ENCODE measurements at regions not wholly inside any gene's neighbourhood (a gene's known extent, or its start where the extent isn't known, plus 50 kb on each side); places are given as distances from the start of the nearest gene placed in this dataset.
A peak's percentile ranks its signal among the peaks of the same experiment; 100 is the strongest.
"Not testable (repeated sequence)": the region's sequence is repeated elsewhere in the genome, so short reads cannot be mapped to it uniquely, and the experiment has no call there.

GRCh38 chr16:88188171-88188895 is 194.4 kb upstream of the ZNF469 start:
- DNase-seq = not testable (repeated sequence)

GRCh38 chr16:88190592-88191095 is 192.1 kb upstream of the ZNF469 start:
- DNase-seq = not testable (repeated sequence)

DNA sequence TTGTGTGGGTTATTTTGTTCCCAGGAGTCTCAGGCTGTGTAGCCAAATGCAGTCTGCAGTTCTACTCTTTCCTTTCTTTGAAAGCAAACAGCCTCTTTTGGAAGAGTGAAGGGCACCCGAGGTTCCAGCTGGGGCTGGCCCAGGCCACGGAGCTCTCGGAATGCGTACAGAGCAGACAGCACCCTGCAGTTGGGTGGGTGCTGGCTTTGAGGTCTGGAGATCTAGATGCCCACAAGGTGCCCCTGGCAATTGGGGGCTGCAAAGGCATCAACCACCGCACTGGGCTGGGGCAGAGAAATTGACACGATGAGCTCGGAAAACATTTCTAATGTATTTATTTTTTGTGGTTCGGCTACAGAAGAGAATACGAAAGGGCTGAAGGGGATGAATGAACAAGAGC is 191.6 kb upstream of the ZNF469 start:
- not testable (repeated sequence) for DNase-seq

DNA sequence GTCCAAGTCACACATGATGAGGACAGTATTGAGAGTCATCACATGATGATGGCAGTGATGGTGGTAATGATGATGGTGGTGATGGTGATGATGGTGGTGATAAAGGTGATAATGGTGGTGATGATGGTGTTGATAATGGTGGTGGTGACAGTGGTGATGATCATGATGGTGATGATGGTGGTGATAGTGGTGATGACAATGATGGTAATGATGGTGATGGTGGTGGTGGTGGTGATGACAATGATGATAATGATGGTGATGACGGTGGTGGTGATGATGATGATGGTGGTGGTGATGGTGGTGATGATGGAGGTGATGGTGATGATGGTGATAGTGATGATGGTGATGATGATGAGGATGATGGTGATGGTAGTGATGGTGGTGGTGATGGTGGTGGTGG is 190.2 kb upstream of the ZNF469 start:
- DNase-seq = no peak

GRCh38 chr16:88193706-88194396 is 188.9 kb upstream of the ZNF469 start:
- peak; percentile 42 for DNase-seq

- DNase-seq = peak; percentile 25
Measured at GRCh38 chr16:88194397-88195268, 188.1 kb upstream of the ZNF469 start.

GRCh38 chr16:88195269-88195705 is 187.5 kb upstream of the ZNF469 start:
- no peak for DNase-seq

DNA sequence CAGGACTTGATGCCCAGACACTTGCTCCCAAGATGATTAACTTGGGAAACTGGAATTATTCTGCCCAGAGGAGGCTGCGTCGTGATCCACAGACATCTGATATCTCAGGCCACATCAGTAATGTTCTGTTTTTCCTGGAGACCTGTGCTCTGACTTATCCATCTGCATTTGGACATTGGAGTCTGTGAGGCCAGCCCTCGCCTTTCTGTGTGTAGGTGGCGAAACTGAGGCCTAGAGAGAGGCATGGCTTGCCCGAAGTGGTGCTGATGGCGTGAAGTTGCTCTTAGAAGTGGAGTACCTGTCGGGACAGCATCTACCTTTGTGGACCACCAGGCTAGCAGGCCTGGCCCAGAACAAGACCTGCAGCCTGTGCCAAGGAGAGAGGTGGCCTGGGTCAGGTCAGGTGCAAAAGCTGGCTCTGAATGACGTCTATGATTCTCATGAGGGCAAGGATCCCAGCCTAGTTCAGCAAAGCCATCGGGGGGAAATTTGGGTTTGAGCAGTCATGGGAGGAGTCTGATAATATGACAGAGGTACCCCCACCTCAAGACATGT is 186.8 kb upstream of the ZNF469 start:
- no peak for DNase-seq

- DNase-seq = no peak
Measured at GRCh38 chr16:88196471-88197400, 186.0 kb upstream of the ZNF469 start.

DNA sequence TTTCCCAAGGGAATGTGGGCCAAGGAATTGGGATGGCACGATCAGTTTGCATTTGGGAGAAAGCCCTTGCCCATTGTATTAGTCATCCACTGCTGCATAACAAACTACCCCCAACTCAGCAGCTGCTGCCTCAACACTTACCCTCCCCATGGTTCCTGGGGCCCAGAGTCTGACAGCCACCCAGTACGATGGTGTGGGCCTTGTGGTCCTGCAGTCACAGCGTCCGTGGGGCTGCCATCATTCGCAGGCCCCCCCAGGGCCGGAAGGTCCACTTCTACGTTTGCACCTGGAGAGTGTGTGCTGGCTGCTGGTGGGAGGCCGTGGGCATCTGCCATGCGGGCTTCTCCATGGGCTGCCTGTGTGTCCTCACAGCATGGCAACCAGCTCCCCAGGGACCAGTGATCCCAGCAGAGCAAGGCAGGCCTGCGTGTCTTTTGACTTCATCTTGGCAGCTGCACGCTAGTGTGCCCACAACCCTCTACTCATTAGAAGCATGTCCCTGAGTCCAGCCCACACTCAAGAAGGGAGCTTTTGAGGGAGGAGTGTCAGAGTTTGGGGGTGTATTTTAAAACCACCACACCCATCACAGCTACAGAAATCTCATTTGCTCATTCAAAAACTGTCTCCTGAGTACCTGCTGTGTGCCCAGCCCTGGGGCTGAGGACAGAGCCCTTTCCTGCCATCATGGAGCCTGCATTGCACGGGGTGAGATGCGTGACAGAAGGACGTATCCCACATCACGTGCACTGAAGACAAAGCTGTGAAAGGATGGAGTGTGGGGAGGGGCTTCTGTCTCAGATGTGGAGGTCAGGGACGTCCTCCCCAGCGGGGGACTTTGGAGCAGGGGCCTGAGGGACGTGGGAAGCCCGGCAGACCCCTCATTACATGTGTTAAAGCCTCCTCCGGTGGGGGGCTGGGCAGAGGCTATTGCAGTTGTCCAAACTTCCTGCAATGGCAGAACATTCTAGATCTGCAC is 185.0 kb upstream of the ZNF469 start:
- no peak for DNase-seq

- DNase-seq = not testable (repeated sequence)
Measured at GRCh38 chr16:88198457-88199295, 184.1 kb upstream of the ZNF469 start.

GRCh38 chr16:88199296-88200153 is 183.2 kb upstream of the ZNF469 start:
- DNase-seq = not testable (repeated sequence)

- DNase-seq = not testable (repeated sequence)
Measured at GRCh38 chr16:88200154-88200895, 182.4 kb upstream of the ZNF469 start.

DNA sequence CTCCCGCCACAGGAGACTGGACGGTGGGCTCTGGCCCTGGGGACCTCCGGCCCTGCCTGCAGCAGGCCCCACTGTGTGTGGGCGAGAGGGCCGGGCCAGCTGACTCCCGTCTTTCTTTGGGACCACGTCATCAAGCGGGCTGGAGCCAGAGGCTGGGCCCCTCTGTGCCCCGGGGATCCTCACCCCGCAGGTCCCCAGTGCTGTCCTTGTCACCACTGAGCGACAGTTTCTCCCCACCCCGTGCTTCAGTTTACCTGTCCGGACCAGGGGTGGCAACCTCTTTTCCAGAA is 181.9 kb upstream of the ZNF469 start:
- DNase-seq = no peak

DNA sequence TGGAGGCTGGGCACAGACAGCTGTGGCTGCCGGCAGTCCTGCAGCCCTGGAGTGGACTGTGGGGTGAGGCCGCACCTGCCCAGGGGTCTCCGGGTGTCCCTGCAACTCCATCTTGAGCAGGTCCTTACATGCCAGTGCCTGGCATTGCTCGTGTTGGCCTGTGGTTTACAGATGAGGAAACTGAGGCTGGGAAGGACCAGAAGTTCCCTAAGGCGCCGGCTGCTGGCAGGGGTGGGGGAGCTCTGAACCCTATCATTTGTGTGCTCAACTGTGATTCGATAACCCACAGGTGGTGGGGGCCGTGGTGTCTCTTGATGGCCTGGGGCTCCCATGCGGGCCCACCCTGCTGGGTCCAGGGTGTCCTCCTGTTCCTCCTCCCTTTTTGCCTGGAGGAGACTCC is 181.1 kb upstream of the ZNF469 start:
- DNase-seq = not testable (repeated sequence)

DNA sequence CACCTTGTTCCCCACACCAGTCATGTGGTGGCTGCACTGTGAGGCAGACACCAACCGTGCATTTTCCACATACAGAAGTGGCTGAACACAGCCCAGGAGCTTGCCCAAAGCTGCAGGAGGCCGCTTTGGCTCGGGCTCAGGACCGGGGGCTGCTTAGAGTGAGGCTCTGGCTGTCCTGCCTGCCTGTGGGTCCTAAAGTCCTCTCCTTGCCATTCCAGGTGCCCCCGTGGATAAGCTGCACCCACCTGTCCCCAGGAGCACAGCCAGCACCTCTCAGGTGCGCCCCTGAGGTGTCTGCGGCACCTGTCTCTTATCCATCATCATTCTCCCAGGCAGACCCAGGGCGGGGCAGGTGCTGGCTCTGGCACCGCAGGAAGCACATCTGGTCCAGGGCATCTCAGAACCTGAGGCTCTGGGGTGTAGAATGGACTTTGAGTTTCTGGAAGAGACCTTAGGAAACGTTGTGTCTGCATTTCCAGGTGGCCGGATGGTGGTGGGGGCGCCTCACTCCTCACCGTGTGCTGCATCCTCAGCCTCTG is 180.5 kb upstream of the ZNF469 start:
- DNase-seq = no peak

- not testable (repeated sequence) for DNase-seq
Measured at GRCh38 chr16:88202856-88203681, 179.7 kb upstream of the ZNF469 start.

All from DMS53 (cell line).